NCI-H510A (cell line): ENCODE measurements at regions not wholly inside any gene's neighbourhood (a gene's known extent, or its start where the extent isn't known, plus 50 kb on each side); places are given as distances from the start of the nearest gene placed in this dataset.
"Not testable (repeated sequence)": the region's sequence is repeated elsewhere in the genome, so short reads cannot be mapped to it uniquely, and the experiment has no call there.

Experiments used
- DNase-seq: peaks from one replicate; lab custom pipeline; 2025; lab: John Stamatoyannopoulos, UW

GRCh38 chr6:169406804-169407203, 153.2 kb upstream of the THBS2 start:
- no peak for DNase-seq

- DNase-seq = no peak
Measured at GRCh38 chr6:169406034-169406433, 152.4 kb upstream of the THBS2 start.

GRCh38 chr6:169404828-169405227, 151.2 kb upstream of the THBS2 start:
- no peak for DNase-seq

- DNase-seq = no peak
Measured at GRCh38 chr6:169398342-169399105, 144.9 kb upstream of the THBS2 start.

GRCh38 chr6:169397684-169398083, 144.0 kb upstream of the THBS2 start:
- no peak for DNase-seq

GRCh38 chr6:169396554-169397163, 143.0 kb upstream of the THBS2 start:
- DNase-seq = no peak

GRCh38 chr6:169396009-169396539, 142.4 kb upstream of the THBS2 start:
- DNase-seq = not testable (repeated sequence)

- DNase-seq = no peak
Measured at GRCh38 chr6:169395080-169395805, 141.6 kb upstream of the THBS2 start.

GRCh38 chr6:169393753-169394152, 140.1 kb upstream of the THBS2 start:
- no peak for DNase-seq

GRCh38 chr6:169391473-169392071, 137.9 kb upstream of the THBS2 start:
- DNase-seq = no peak

- DNase-seq = no peak
Measured at GRCh38 chr6:169388395-169389166, 134.9 kb upstream of the THBS2 start.

- no peak for DNase-seq
Measured at GRCh38 chr6:169387809-169388383, 134.2 kb upstream of the THBS2 start.

- no peak for DNase-seq
Measured at GRCh38 chr6:169386411-169387057, 132.9 kb upstream of the THBS2 start.

- DNase-seq = no peak
Measured at GRCh38 chr6:169385237-169385880, 131.7 kb upstream of the THBS2 start.

GRCh38 chr6:169384291-169384690, 130.6 kb upstream of the THBS2 start:
- no peak for DNase-seq

GRCh38 chr6:169383265-169383664, 129.6 kb upstream of the THBS2 start:
- DNase-seq = no peak

GRCh38 chr6:169382735-169383134, 129.1 kb upstream of the THBS2 start:
- DNase-seq = no peak

GRCh38 chr6:169381988-169382387, 128.3 kb upstream of the THBS2 start:
- no peak for DNase-seq

- no peak for DNase-seq
Measured at GRCh38 chr6:169380493-169380892, 126.8 kb upstream of the THBS2 start.

GRCh38 chr6:169379495-169380070, 125.9 kb upstream of the THBS2 start:
- DNase-seq = no peak
